SH-SY5Y (cell line): ENCODE measurements at regions not wholly inside any gene's neighbourhood (a gene's known extent, or its start where the extent isn't known, plus 50 kb on each side); places are given as distances from the start of the nearest gene placed in this dataset.

Experiments
- GATA2 ChIP-seq: IDR thresholded peaks from 2 replicates; pipeline ENCODE4 v1.6.1; 2011; ENCODE audit warnings: mild to moderate bottlenecking, low read depth, low read length
- GATA3 ChIP-seq: IDR thresholded peaks from 2 replicates; pipeline ENCODE4 v1.6.1; 2011; ENCODE audit warnings: low read depth, mild to moderate bottlenecking, low read length, moderate library complexity

GRCh38 chr13:67493835-67494234, 263.7 kb upstream of the PCDH9 start:
- TF ChIP-seq GATA3, result no peak
- no peak for TF ChIP-seq GATA2
